Mesendoderm (in vitro differentiated cells): ENCODE measurements at regions not wholly inside any gene's neighbourhood (a gene's known extent, or its start where the extent isn't known, plus 50 kb on each side); places are given as distances from the start of the nearest gene placed in this dataset.

ENCODE experiments used
- DNase-seq: peaks from one replicate; pipeline ENCODE4 v3.0.0; 2013
- H2AK5ac ChIP-seq: 2 replicates; pipeline ENCODE4 v1.6.1; 2013; ENCODE audit warnings: low read length, inconsistent platforms
- H2BK120ac ChIP-seq: 2 replicates; pipeline ENCODE4 v1.6.1; 2013; ENCODE audit warnings: low read depth, mild to moderate bottlenecking, low read length, moderate library complexity, mixed read lengths
- H2BK15ac ChIP-seq: replicated peaks from 2 replicates; pipeline ENCODE4 v1.6.1; 2013; ENCODE audit warnings: low read depth, mild to moderate bottlenecking, moderate library complexity
- H2BK5ac ChIP-seq: 2 replicates; pipeline ENCODE4 v1.6.1; 2013; ENCODE audit warnings: low read length, inconsistent platforms
- H3K18ac ChIP-seq: 2 replicates; pipeline ENCODE4 v1.6.1; 2013; ENCODE audit warnings: mild to moderate bottlenecking, low read length, mixed read lengths
- H3K23ac ChIP-seq: one replicate; pipeline ENCODE4 v1.6.1; 2013; ENCODE audit warnings: low read length
- H3K27ac ChIP-seq: 2 replicates; pipeline ENCODE4 v1.5.1; 2013; ENCODE audit warnings: low read depth, mild to moderate bottlenecking, inconsistent platforms, low read length, moderate library complexity
- H3K27me3 ChIP-seq: 2 replicates; pipeline ENCODE4 v1.6.1; 2013; ENCODE audit warnings: low read length, control low read depth, mild to moderate bottlenecking, inconsistent platforms; ENCODE audit not compliant: insufficient read depth, poor library complexity
- H3K36me3 ChIP-seq: 2 replicates; pipeline ENCODE4 v1.6.1; 2013; ENCODE audit warnings: low read length, inconsistent platforms; ENCODE audit not compliant: control insufficient read depth, insufficient read depth
- H3K4ac ChIP-seq: one replicate; pipeline ENCODE4 v1.6.1; 2013; ENCODE audit warnings: low read depth, mild to moderate bottlenecking, low read length, moderate library complexity
- H3K4me1 ChIP-seq: 2 replicates; pipeline ENCODE4 v1.6.1; 2013; ENCODE audit warnings: low read depth, low read length, inconsistent platforms; ENCODE audit not compliant: control insufficient read depth
- H3K4me2 ChIP-seq: 2 replicates; pipeline ENCODE4 v1.6.1; 2013; ENCODE audit warnings: low read length
- H3K4me3 ChIP-seq: 2 replicates; pipeline ENCODE4 v1.5.1; 2013; ENCODE audit warnings: mild to moderate bottlenecking, low read length
- H3K56ac ChIP-seq: one replicate; pipeline ENCODE4 v1.6.1; 2013; ENCODE audit warnings: low read length
- H3K79me1 ChIP-seq: 2 replicates; pipeline ENCODE4 v1.6.1; 2013; ENCODE audit warnings: low read length, inconsistent platforms
- H3K79me2 ChIP-seq: 2 replicates; pipeline ENCODE4 v1.6.1; 2013; ENCODE audit warnings: mild to moderate bottlenecking, low read length; ENCODE audit not compliant: control insufficient read depth, insufficient read depth
- H3K9ac ChIP-seq: 2 replicates; pipeline ENCODE4 v1.6.1; 2013; ENCODE audit warnings: low read length, inconsistent platforms
- H4K5ac ChIP-seq: one replicate; pipeline ENCODE4 v1.6.1; 2013; ENCODE audit warnings: low read length
- H4K8ac ChIP-seq: one replicate; pipeline ENCODE4 v1.6.1; 2013; ENCODE audit warnings: low read depth, mild to moderate bottlenecking, control low read depth, low read length, moderate library complexity
- WGBS: extraction: QIAGEN DNeasy Blood & Tissue Kit; methylation state at CpG from one replicate; pipeline ENCODE4 v1.1.7; 2013; ENCODE audit warnings: low lambda C conversion rate, missing lambda C conversion rate; ENCODE audit not compliant: insufficient coverage; ENCODE audit errors: extremely low coverage; 5-methylcytosine and 5-hydroxymethylcytosine counted together

GRCh38 chr1:60563777-60564535 is 490.4 kb upstream of the C1orf87 start:
- Histone ChIP-seq H3K9ac (no peak overlapping the region), H3K4me3 (no peak overlapping the region), H3K56ac (no peak overlapping the region), H3K4ac (no peak overlapping the region), H3K27ac (no peak overlapping the region), H3K4me1 (no peaks in the 10 kb centered on the region), H4K8ac (no peak overlapping the region), H3K79me2 (no peaks in the 10 kb centered on the region), H3K27me3 (no peaks in the 10 kb centered on the region), H2AK5ac (no peak overlapping the region), H3K79me1 (no peaks in the 10 kb centered on the region), H3K23ac (no peak overlapping the region), H3K36me3 (no peaks in the 10 kb centered on the region), H2BK5ac (no peak overlapping the region), H4K5ac (no peak overlapping the region), H2BK15ac (no peak overlapping the region), H2BK120ac (no peak overlapping the region), H3K4me2 (no peak overlapping the region), H3K18ac (no peak overlapping the region)
- WGBS, result no CpG with 5 or more reads among the region's 4 CpGs
- DNase-seq, result no peak

GRCh38 chr1:60562740-60563139 is 489.2 kb upstream of the C1orf87 start:
- DNase-seq, result no peak
- Histone ChIP-seq H3K4me1 (no peaks in the 10 kb centered on the region), H3K23ac (no peak overlapping the region), H3K79me2 (no peaks in the 10 kb centered on the region), H2BK5ac (no peak overlapping the region), H3K4me3 (no peak overlapping the region), H3K27me3 (no peaks in the 10 kb centered on the region), H3K36me3 (no peaks in the 10 kb centered on the region), H3K56ac (no peak overlapping the region), H3K79me1 (no peaks in the 10 kb centered on the region), H3K4ac (no peak overlapping the region), H2AK5ac (no peak overlapping the region), H4K5ac (no peak overlapping the region), H2BK120ac (no peak overlapping the region), H3K27ac (no peak overlapping the region), H3K18ac (no peak overlapping the region), H3K9ac (no peak overlapping the region), H3K4me2 (no peak overlapping the region), H4K8ac (no peak overlapping the region), H2BK15ac (no peak overlapping the region)
- WGBS, result no CpG with 5 or more reads among the region's 5 CpGs

- WGBS, result no CpG with 5 or more reads among the region's 3 CpGs
- H2AK5ac ChIP-seq, result no peak overlapping the region
- no peak overlapping the region for H2BK5ac ChIP-seq
- no peak overlapping the region for H2BK120ac ChIP-seq
- no peaks in the 10 kb centered on the region for H3K79me2 ChIP-seq
- no peaks in the 10 kb centered on the region for H3K27me3 ChIP-seq
- no peak overlapping the region for H3K4me2 ChIP-seq
- H4K5ac ChIP-seq, result no peak overlapping the region
- no peak overlapping the region for H4K8ac ChIP-seq
- no peak overlapping the region for H3K9ac ChIP-seq
- H3K4ac ChIP-seq, result no peak overlapping the region
- no peak overlapping the region for H3K23ac ChIP-seq
- no peak overlapping the region for H3K56ac ChIP-seq
- no peak overlapping the region for H3K27ac ChIP-seq
- no peaks in the 10 kb centered on the region for H3K36me3 ChIP-seq
- H3K18ac ChIP-seq, result no peak overlapping the region
- H3K4me1 ChIP-seq, result no peaks in the 10 kb centered on the region
- H3K79me1 ChIP-seq, result no peaks in the 10 kb centered on the region
- H2BK15ac ChIP-seq, result no peak overlapping the region
- DNase-seq, result no peak
- no peak overlapping the region for H3K4me3 ChIP-seq
These were observed 487.1 kb upstream of the C1orf87 start for GRCh38 chr1:60560701-60561100.

- WGBS, result no CpG with 5 or more reads among the region's 2 CpGs
- Histone ChIP-seq H4K5ac (no peak overlapping the region), H2BK5ac (no peak overlapping the region), H3K79me2 (no peaks in the 10 kb centered on the region), H3K4me3 (no peak overlapping the region), H4K8ac (no peak overlapping the region), H3K18ac (no peak overlapping the region), H2AK5ac (no peak overlapping the region), H3K27me3 (no peaks in the 10 kb centered on the region), H3K27ac (no peak overlapping the region), H2BK120ac (no peak overlapping the region), H3K4me2 (no peak overlapping the region), H3K9ac (no peak overlapping the region), H3K4me1 (no peaks in the 10 kb centered on the region), H3K4ac (no peak overlapping the region), H3K36me3 (no peaks in the 10 kb centered on the region), H3K23ac (no peak overlapping the region), H2BK15ac (no peak overlapping the region), H3K79me1 (no peaks in the 10 kb centered on the region), H3K56ac (no peak overlapping the region)
- no peak for DNase-seq
These were observed 484.7 kb upstream of the C1orf87 start for GRCh38 chr1:60558236-60558635.

- Histone ChIP-seq H3K27ac (no peak overlapping the region), H3K79me2 (no peaks in the 10 kb centered on the region)
These were observed 480.2 kb upstream of the C1orf87 start for GRCh38 chr1:60553730-60554129.

GRCh38 chr1:60547821-60548220 is 474.3 kb upstream of the C1orf87 start:
- Histone ChIP-seq H3K4me3 (no peak overlapping the region), H2BK15ac (no peak overlapping the region), H3K18ac (no peak overlapping the region), H3K4ac (no peak overlapping the region), H3K4me1 (no peaks in the 10 kb centered on the region), H3K56ac (no peak overlapping the region), H3K27me3 (no peaks in the 10 kb centered on the region), H2BK5ac (no peak overlapping the region), H4K5ac (no peak overlapping the region), H2BK120ac (no peak overlapping the region), H3K23ac (no peak overlapping the region), H3K79me2 (no peaks in the 10 kb centered on the region), H3K36me3 (no peaks in the 10 kb centered on the region), H3K27ac (no peak overlapping the region), H3K4me2 (no peak overlapping the region), H3K79me1 (no peaks in the 10 kb centered on the region), H3K9ac (no peak overlapping the region), H4K8ac (no peak overlapping the region), H2AK5ac (no peak overlapping the region)
- WGBS, result no CpG with 5 or more reads among the region's 4 CpGs
- DNase-seq, result no peak

More at GRCh38 chr1:60553730-60554129, 480.2 kb upstream of the C1orf87 start:
- no peak for DNase-seq
- Histone ChIP-seq H2AK5ac (no peak overlapping the region), H2BK5ac (no peak overlapping the region), H3K23ac (no peak overlapping the region), H3K36me3 (no peaks in the 10 kb centered on the region), H2BK15ac (no peak overlapping the region), H2BK120ac (no peak overlapping the region), H3K4me3 (no peak overlapping the region), H3K4me2 (no peak overlapping the region), H3K56ac (no peak overlapping the region), H4K5ac (no peak overlapping the region), H3K9ac (no peak overlapping the region), H4K8ac (no peak overlapping the region), H3K4ac (no peak overlapping the region), H3K4me1 (no peaks in the 10 kb centered on the region), H3K79me1 (no peaks in the 10 kb centered on the region), H3K27me3 (no peaks in the 10 kb centered on the region), H3K18ac (no peak overlapping the region)
- WGBS, result no CpG with 5 or more reads among the region's 2 CpGs
